ENCODE measurements at regions not wholly inside any gene's neighbourhood (a gene's known extent, or its start where the extent isn't known, plus 50 kb on each side); places are given as distances from the start of the nearest gene placed in this dataset.
"Not testable (repeated sequence)": the region's sequence is repeated elsewhere in the genome, so short reads cannot be mapped to it uniquely, and the experiment has no call there.

DNA sequence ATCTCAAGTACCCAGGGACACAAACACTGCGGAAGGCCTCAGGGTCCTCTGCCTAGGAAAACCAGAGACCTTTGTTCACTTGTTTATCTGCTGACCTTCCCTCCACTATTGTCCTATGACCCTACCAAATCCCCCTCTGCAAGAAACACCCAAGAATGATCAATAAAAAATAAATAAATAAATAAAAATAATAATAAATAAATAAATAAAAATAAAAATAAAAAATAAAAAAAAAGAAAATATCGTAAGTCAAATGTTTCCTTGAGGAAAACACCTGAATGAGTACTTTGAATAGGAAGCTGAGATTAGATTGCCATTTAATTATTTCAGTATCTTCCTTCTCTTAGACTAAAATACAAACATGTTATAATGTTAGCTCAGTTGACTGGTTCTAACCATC is 551.0 kb downstream of the FAM181B start:
- H3K4me1 ChIP-seq (ENCODE audit: insufficient read depth, low read length); H3K36me3 ChIP-seq (ENCODE audit: insufficient read depth, low read length); H3K9ac ChIP-seq (ENCODE audit: low read depth, low read length); H3K9me3 ChIP-seq (ENCODE audit: control insufficient read depth, insufficient read depth, low read length): not testable (repeated sequence)

DNA sequence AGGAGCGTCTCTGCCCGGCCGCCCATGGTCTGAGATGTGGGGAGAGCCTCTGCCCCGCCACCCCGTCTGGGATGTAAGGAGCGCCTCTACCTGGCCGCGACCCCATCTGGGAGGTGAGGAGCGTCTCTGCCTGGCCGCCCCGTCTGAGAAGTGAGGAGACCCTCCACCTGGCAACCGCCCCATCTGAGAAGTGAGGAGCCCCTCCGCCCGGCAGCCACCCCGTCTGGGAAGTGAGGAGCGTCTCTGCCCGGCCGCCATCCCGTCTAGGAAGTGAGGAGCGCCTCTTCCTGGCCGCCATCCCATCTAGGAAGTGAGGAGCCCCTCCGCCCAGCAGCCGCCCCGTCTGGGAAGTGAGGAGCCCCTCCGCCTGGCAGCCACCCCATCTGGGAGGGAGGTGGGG is 551.9 kb downstream of the FAM181B start:
- H3K36me3 ChIP-seq (ENCODE audit: insufficient read depth, low read length); H3K9ac ChIP-seq (ENCODE audit: low read depth, low read length); H3K4me1 ChIP-seq (ENCODE audit: insufficient read depth, low read length); H3K9me3 ChIP-seq (ENCODE audit: control insufficient read depth, insufficient read depth, low read length): not testable (repeated sequence)

DNA sequence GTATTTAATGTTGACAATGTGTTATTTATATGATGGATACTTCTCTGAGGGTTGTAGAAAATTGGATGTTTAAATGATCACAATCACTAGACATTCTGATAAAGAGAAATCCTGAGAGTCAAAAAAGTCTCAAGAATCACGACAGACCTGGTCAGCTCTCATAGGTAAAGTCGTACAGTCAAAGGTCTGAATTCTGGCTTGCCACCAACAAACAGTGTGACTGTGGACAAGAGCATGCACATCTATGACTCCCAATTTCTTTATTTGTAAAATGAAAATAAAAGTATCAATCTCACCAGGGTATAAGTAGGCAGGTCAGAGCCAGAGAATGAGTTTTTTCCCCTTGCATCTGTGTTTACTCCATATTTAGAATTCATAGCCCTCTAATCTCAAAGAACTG is 556.7 kb downstream of the FAM181B start:
- H3K9me3 ChIP-seq (ENCODE audit: control insufficient read depth, insufficient read depth, low read length) = no peaks in the 10 kb centered on the region
- no peaks in the 10 kb centered on the region for H3K36me3 ChIP-seq (ENCODE audit: insufficient read depth, low read length)

DNA sequence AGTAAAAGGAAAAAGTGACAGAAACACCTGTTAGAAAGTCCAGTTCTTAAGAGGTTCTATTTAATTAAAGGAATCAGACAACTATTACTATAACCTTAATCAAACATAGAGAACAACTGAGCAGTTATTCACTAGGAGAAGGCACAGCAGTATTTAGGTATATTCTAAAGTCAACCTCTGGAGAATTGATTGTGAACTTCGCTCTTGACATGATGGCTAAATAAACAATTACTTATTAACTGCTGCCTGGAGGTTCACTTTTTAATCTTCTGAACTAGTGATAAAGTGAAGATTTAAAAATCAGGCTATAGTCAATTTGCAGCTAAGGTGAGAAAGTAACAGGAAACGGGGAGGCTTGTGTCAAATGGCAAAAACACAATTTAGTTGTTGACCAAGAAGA is 557.3 kb downstream of the FAM181B start:
- H3K9me3 ChIP-seq (ENCODE audit: control insufficient read depth, insufficient read depth, low read length) = no peaks in the 10 kb centered on the region
- no peak overlapping the region for H3K9ac ChIP-seq (ENCODE audit: low read depth, low read length)
- no peaks in the 10 kb centered on the region for H3K4me1 ChIP-seq (ENCODE audit: insufficient read depth, low read length)
- H3K36me3 ChIP-seq (ENCODE audit: insufficient read depth, low read length) = no peaks in the 10 kb centered on the region

More for the DNA sequence above, 556.7 kb downstream of the FAM181B start:
- H3K4me1 ChIP-seq (ENCODE audit: insufficient read depth, low read length) = no peaks in the 10 kb centered on the region
- no peak overlapping the region for H3K9ac ChIP-seq (ENCODE audit: low read depth, low read length)

DNA sequence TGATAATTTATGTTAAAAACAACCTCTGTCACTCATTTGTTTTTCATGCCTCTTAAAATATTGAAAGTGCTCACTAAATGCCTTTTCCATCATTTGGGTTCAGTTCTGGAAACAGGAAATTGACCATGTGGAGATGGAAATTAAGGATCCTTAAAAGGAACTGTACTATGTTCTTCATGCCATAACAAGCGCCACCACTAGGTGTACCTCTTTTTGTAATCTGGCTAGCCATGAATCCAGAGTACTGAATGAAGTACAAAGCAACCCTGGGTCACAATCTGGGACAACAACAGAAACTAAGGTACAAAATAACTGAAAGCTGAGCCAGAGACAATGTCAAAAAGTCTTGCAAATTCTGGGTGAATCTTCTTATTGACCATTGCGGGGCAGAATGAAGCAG is 559.1 kb downstream of the FAM181B start:
- H3K9me3 ChIP-seq (ENCODE audit: control insufficient read depth, insufficient read depth, low read length) = no peaks in the 10 kb centered on the region
- H3K4me1 ChIP-seq (ENCODE audit: insufficient read depth, low read length) = no peaks in the 10 kb centered on the region
- H3K9ac ChIP-seq (ENCODE audit: low read depth, low read length) = no peak overlapping the region
- no peaks in the 10 kb centered on the region for H3K36me3 ChIP-seq (ENCODE audit: insufficient read depth, low read length)

DNA sequence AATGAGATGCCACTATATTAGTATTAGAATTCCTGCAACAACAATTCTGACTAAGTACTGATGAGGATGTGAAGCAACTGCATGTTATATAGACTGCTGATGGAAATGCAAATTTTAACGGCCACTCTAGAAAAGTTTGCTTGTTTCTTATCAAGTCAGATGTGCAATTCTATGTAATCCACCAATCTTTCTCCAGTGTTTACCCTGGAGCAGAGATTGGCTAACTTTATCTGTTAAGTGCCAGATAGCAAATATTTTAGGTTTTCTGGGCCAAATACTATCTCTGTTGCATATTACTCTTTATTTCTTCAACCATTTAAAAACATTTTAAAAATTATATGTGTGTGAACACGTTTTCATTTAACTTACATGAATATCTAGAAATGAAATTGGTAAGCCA is 586.9 kb downstream of the FAM181B start:
- Histone ChIP-seq H3K9me3 (ENCODE audit: control insufficient read depth, insufficient read depth, low read length) (no peaks in the 10 kb centered on the region), H3K36me3 (ENCODE audit: insufficient read depth, low read length) (no peaks in the 10 kb centered on the region), H3K9ac (ENCODE audit: low read depth, low read length) (no peak overlapping the region), H3K4me1 (ENCODE audit: insufficient read depth, low read length) (no peaks in the 10 kb centered on the region)

DNA sequence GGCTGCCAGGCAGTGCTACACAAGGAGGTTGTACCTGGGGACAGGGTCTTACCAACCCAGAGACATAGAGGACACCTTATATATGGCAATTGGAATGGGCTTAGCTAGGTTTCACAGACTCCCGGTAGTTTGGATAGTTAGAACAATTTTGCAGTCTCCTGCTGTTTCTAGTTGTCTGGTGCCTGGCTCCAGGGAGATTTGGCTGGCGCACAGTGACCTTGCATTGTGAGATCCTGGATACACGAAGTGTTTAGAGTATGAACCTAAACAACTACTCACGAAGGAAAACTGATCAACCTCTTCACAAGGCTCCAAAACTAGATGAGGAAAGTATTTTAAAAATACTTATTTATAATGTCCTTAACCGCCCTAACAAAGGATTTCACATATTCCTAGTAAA is 614.7 kb downstream of the FAM181B start:
- no peaks in the 10 kb centered on the region for H3K4me1 ChIP-seq (ENCODE audit: insufficient read depth, low read length)

DNA sequence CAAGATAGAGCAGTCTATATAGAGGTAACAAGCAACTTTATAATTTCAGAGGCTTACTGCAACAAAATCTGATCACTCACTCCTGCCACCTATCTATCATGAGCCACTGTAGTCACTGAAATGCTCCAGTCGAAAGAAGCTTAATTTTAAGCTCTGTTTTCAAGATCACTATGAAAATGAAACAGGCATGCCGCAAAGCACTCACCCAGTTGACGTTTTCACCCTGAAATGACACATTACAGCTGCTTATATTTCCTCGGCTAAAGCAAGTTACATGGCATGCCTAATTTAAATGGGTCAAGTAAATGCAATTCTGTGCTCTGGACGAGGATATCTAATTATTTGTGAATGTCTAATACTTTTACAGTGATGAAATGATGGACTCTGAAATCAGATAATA is 616.3 kb downstream of the FAM181B start:
- no peaks in the 10 kb centered on the region for H3K4me1 ChIP-seq (ENCODE audit: insufficient read depth, low read length)
- H3K36me3 ChIP-seq (ENCODE audit: insufficient read depth, low read length) = no peaks in the 10 kb centered on the region
- no peaks in the 10 kb centered on the region for H3K9me3 ChIP-seq (ENCODE audit: control insufficient read depth, insufficient read depth, low read length)
- no peak overlapping the region for H3K9ac ChIP-seq (ENCODE audit: low read depth, low read length)

More for the DNA sequence above, 614.7 kb downstream of the FAM181B start:
- Histone ChIP-seq H3K36me3 (ENCODE audit: insufficient read depth, low read length) (no peaks in the 10 kb centered on the region), H3K9ac (ENCODE audit: low read depth, low read length) (no peak overlapping the region), H3K9me3 (ENCODE audit: control insufficient read depth, insufficient read depth, low read length) (no peaks in the 10 kb centered on the region)

DNA sequence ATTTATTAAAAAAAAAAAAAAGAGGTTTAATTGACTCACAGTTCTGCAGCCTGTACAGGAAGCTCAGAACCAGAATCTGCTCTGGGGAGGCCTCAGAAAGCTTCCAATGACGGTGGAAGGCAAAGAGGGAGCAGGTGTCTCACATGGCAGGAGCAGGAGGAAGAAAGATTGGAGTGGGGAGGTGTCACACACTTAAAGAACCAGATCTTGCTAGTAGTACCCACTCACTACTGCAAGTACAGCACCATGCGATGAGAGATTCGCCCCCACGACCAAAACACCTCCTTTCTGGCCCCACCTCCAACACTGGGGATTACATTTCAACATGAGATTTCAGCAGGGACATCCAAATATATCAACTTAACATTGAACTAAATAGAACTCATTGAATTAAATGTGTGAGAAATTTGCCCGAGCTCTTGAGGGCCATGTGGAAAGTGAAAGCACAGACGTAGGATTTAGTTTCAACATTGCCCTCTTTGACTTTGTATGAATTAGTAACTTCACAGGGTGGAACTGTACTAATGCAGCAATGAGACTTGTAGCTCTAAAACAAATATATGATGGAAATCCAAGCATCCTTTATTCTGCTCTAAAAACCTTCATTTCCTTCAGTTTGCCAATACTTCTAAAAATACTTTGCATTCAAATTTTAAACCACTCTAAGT is 628.2 kb downstream of the FAM181B start:
- H3K9me3 ChIP-seq (ENCODE audit: control insufficient read depth, insufficient read depth, low read length) = no peaks in the 10 kb centered on the region
- no peak overlapping the region for H3K9ac ChIP-seq (ENCODE audit: low read depth, low read length)
- no peaks in the 10 kb centered on the region for H3K4me1 ChIP-seq (ENCODE audit: insufficient read depth, low read length)
- no peaks in the 10 kb centered on the region for H3K36me3 ChIP-seq (ENCODE audit: insufficient read depth, low read length)

DNA sequence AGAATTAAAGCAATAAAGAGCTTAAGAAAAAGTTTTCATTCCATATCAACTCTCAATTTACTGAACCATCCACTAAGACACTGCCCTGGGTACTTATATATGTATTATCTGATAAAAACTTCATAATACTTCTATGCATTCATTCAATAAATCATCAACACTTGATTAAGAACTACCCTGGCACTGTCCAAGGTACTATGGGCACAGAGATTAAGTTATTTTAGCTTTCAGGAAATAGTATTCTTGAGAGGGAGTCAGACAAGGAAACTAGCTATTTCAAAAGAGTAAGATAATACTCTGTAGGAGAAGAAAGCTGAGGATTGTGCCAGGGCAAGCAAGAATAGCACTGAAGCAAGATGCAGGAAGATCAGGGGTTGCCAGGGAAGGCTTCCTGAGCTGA is 640.8 kb downstream of the FAM181B start:
- H3K9me3 ChIP-seq (ENCODE audit: control insufficient read depth, insufficient read depth, low read length) = no peaks in the 10 kb centered on the region
- no peaks in the 10 kb centered on the region for H3K36me3 ChIP-seq (ENCODE audit: insufficient read depth, low read length)
- H3K4me1 ChIP-seq (ENCODE audit: insufficient read depth, low read length) = no peaks in the 10 kb centered on the region
- no peak overlapping the region for H3K9ac ChIP-seq (ENCODE audit: low read depth, low read length)

DNA sequence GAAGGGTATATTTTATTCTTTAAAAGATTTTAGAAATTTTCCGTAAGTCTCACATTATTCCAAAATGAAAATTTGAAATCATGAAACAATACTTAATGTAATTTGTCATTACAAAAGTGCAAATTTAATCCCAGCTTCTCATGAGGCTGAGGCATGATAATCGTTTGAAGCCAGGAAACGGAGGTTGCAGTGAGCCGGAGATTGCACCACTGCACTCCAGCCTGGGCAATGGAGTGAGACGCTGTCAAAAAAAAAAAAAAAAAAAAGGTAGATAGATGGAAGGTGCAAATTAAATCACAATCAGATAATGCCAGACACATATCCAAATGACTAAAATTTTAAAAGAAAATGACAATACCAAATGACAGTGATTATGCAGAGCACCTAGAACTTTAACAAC is 644.2 kb downstream of the FAM181B start:
- H3K9ac ChIP-seq (ENCODE audit: low read depth, low read length) = no peak overlapping the region
- no peaks in the 10 kb centered on the region for H3K36me3 ChIP-seq (ENCODE audit: insufficient read depth, low read length)
- H3K4me1 ChIP-seq (ENCODE audit: insufficient read depth, low read length) = no peaks in the 10 kb centered on the region; the same call in 1 of the 2 replicates
- no peaks in the 10 kb centered on the region for H3K9me3 ChIP-seq (ENCODE audit: control insufficient read depth, insufficient read depth, low read length)

DNA sequence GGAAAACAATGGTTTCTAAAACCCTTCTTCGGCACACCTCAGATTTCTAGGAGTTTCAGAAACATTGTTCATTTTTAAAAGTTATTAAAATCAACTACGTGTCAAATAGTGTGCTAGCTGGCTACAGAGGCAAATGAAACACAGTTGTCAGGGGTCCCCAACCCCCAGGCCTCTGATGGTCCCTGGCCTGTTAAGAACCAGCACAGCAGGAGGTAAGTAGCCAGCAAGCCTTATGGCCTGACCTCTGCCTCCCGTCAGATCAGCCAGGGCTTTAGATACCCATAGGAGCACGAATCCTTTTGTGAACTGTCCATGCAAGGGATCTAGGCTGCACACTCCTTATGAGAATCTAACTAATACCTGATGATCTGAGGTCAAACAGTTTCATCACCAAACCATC is 648.2 kb downstream of the FAM181B start:
- Histone ChIP-seq H3K36me3 (ENCODE audit: insufficient read depth, low read length) (no peaks in the 10 kb centered on the region), H3K4me1 (ENCODE audit: insufficient read depth, low read length) (peaks cover 7% of the 10 kb centered on the region; the same call in 1 of the 2 replicates), H3K9me3 (ENCODE audit: control insufficient read depth, insufficient read depth, low read length) (no peaks in the 10 kb centered on the region), H3K9ac (ENCODE audit: low read depth, low read length) (no peak overlapping the region)

DNA sequence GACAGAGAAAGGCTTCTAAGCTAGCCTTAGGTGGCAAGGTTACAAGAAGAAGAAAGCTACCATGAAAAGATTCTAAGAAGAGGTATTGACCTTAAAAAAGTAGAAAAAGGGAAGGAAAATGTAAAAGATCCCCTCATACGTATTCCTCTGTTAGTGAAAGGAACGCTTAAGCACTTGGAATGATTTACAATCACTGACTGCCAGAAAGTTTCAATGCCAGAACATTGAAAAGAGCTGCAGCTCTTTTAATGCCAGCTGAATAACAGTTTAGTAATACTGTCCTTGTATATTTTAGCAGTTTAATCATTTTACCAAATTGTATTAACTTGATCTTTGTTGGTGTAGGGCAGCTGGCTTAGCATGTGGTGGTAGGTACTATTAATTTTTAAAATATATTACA is 650.7 kb downstream of the FAM181B start:
- Histone ChIP-seq H3K36me3 (ENCODE audit: insufficient read depth, low read length) (no peaks in the 10 kb centered on the region), H3K9me3 (ENCODE audit: control insufficient read depth, insufficient read depth, low read length) (no peaks in the 10 kb centered on the region), H3K4me1 (ENCODE audit: insufficient read depth, low read length) (peaks cover 7% of the 10 kb centered on the region; the same call in 1 of the 2 replicates), H3K9ac (ENCODE audit: low read depth, low read length) (no peak overlapping the region)

DNA sequence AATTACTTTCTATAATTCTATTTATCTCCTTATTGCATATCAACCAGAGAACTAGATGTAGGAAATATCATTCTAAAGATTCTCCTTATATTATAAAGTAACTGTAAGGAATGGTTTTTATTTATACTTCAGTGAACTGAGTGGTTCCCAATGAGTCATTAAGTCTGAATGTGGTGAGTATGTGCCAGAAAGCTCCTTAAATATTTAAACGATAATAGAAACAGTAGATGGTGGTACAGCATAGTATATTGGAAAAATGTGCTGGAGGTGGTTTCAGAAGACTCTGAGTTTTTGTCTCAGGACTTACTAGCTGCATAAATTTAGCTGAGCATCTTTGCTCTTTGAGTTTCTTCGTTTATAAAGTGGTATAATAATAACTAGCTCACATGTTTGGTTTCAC is 653.5 kb downstream of the FAM181B start:
- Histone ChIP-seq H3K9ac (ENCODE audit: low read depth, low read length) (no peak overlapping the region), H3K9me3 (ENCODE audit: control insufficient read depth, insufficient read depth, low read length) (no peaks in the 10 kb centered on the region), H3K4me1 (ENCODE audit: insufficient read depth, low read length) (peaks cover 7% of the 10 kb centered on the region; the same call in 1 of the 2 replicates), H3K36me3 (ENCODE audit: insufficient read depth, low read length) (no peaks in the 10 kb centered on the region)

DNA sequence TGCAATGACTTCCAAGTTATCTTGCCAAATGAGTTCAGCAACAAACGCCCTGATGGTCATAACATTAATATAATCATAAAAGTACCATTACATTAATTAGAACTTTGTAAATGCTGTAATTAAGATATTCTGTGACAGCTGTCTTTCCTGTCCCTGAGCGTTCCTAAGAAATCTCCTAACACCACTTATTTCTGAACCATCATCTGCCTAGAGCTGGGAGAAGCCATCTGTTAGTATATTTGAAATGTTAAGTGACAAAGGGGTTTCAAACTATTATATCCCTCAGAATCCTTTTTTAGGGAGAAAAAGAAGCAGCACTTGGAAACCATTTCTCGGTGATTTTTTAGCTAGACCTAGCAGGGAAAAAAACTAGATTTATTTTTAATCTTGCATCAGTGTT is 657.5 kb downstream of the FAM181B start:
- Histone ChIP-seq H3K9ac (ENCODE audit: low read depth, low read length) (no peak overlapping the region), H3K9me3 (ENCODE audit: control insufficient read depth, insufficient read depth, low read length) (no peaks in the 10 kb centered on the region), H3K36me3 (ENCODE audit: insufficient read depth, low read length) (no peaks in the 10 kb centered on the region), H3K4me1 (ENCODE audit: insufficient read depth, low read length) (no peaks in the 10 kb centered on the region)

DNA sequence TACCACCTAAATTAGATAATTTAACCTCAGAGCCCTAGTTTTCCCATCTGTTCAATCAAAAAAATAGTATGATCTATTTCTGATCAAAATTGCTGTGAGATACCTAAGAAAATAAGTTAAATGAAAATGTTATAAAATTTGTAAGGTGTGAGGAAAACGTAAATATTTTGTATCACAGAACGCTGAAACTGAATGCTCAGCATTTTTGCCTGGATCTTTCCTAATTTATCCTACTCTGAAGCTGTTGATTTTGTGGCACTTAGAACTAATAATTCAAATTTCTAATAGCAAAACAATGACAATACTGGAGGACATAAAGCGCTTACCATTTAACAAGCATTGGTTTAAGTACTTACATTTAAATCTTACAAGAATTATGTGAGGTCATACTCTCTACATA is 674.2 kb downstream of the FAM181B start:
- Histone ChIP-seq H3K9me3 (ENCODE audit: control insufficient read depth, insufficient read depth, low read length) (no peaks in the 10 kb centered on the region), H3K9ac (ENCODE audit: low read depth, low read length) (no peak overlapping the region), H3K4me1 (ENCODE audit: insufficient read depth, low read length) (no peaks in the 10 kb centered on the region), H3K36me3 (ENCODE audit: insufficient read depth, low read length) (no peaks in the 10 kb centered on the region)

Measured in ES-I3 (cell line).